T47D (cell line): ENCODE measurements at regions not wholly inside any gene's neighbourhood (a gene's known extent, or its start where the extent isn't known, plus 50 kb on each side); places are given as distances from the start of the nearest gene placed in this dataset.

ENCODE experiments used
- DNase-seq, 2 experiments: peaks; one replicate each; pipeline versions ENCODE4 v3.0.0 to v3.0.0-alpha.2; 2011 to 2012; ENCODE audit warnings: low read depth in 1 of 2, low spot score in 1 of 2
- JUND ChIP-seq: IDR thresholded peaks from 2 replicates; pipeline ENCODE4 v1.6.1; 2012; ENCODE audit warnings: low read depth
- in situ Hi-C: cut with HindIII; loops from 2 replicates; pipeline ENCODE4 v1.10.0; 2016; ENCODE audit warnings: low sequenced_read_pairs, low pct_unique_long_range_greater_than_20kb

- in situ Hi-C loops, result no loop called here
- TF ChIP-seq JUND, result no peak
- no peak for DNase-seq
Measured at GRCh38 chr1:108048301-108049177, 83.6 kb upstream of the VAV3 start.

- in situ Hi-C loops, result no loop called here
Measured at GRCh38 chr1:108047085-108047484, 82.1 kb upstream of the VAV3 start.

DNA sequence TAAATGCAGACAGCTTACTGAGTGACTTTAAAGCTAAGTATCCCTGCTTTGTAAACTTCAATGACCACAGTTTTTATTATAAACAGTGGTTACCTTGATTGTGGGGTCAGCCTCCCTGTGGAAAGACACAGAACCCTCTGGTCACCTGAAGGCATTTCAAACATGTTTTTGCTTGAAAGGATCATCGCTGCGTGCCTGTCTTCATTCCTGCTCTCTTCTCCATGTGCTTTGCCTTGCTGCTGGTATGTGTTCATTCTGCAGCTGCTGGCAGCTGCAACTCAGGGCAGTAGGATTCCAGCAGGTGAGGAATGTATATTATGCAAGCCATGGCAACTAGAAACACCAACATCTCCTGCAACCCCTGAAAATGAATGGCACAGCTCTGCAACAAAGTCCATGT, 81.0 kb upstream of the VAV3 start:
- in situ Hi-C loops, result no loop called here

More at GRCh38 chr1:108047085-108047484, 82.1 kb upstream of the VAV3 start:
- DNase-seq, result no peak
- no peak for TF ChIP-seq JUND

GRCh38 chr1:108045460-108045859, 80.5 kb upstream of the VAV3 start:
- no peak for DNase-seq
- no peak for TF ChIP-seq JUND
- in situ Hi-C loops, result no loop called here

More for the DNA sequence above, 81.0 kb upstream of the VAV3 start:
- peak in 1 of 2 experiments; percentile 23 for DNase-seq
- no peak for TF ChIP-seq JUND

GRCh38 chr1:108044318-108044717, 79.3 kb upstream of the VAV3 start:
- in situ Hi-C loops, result no loop called here
- no peak for DNase-seq
- no peak for TF ChIP-seq JUND

- no peak for DNase-seq
- in situ Hi-C loops, result no loop called here
Measured at GRCh38 chr1:108043707-108044106, 78.7 kb upstream of the VAV3 start.

GRCh38 chr1:108042610-108043009, 77.6 kb upstream of the VAV3 start:
- in situ Hi-C loops, result no loop called here
- TF ChIP-seq JUND, result no peak
- DNase-seq, result no peak

More at GRCh38 chr1:108043707-108044106, 78.7 kb upstream of the VAV3 start:
- TF ChIP-seq JUND, result no peak

GRCh38 chr1:108041360-108042142, 76.6 kb upstream of the VAV3 start:
- in situ Hi-C loops, result no loop called here

DNA sequence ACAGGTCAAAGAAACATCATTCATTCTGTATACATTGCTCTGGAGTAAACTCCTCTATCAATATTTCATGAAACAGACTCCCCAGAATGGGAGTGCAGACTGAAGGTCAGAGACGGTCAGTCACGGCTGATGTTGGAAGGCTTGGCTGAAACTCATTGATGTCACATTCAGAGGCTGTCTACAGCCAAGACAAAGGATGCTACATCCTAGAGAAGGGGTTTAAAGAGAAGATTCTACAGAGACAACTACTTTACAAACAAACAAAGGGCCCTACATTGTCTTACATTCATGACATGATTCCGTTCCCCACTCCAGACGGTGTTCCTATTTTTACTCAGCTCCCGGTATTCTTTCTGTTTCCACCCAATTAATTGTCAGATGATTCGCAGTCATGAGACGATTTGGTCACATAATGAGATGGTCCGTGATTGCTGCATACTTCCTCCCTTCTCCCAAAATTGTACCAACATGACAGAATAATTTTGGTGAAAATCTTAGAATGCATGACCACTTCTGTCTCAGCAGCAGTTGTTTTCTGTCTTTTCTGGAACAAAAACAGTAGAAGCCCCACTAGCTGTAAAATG, 73.8 kb upstream of the VAV3 start:
- in situ Hi-C loops, result no loop called here
- DNase-seq, result no peak
- TF ChIP-seq JUND, result no peak

More at GRCh38 chr1:108041360-108042142, 76.6 kb upstream of the VAV3 start:
- no peak for DNase-seq
- TF ChIP-seq JUND, result no peak

DNA sequence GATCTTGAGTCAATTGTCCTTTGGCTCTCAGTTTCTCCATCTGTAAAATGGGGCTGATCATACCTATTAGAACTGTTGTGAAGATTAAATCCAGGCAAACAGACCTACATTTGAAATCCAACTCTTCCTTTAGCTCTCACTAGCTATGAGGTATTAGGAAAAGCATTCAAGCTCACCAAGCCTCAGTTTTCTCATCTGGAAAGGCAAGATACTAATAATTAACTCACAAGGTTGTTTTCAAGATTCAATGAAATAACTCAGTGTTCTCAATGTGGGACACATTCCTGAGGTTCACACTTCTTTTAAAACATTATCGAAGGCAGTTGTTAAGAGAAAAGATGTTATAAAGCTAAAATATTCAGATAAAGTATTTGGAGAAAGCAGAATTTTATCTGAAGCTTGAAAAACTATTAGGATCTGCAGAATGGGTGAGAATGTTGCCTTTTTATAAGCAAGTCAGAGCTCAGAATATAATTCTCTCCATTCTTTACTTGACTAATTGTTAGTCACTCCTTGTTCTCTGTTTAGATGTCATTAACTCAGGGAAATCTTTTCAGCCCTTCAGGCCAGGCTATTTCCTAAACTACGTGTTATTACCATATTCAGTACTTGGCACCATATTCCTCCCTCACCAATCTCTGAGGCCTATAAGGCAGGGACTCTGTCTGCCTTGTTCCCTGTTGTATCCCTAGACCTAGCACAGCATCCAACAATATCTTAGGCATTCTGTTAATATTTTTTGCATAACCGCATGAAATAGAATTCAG, 72.0 kb upstream of the VAV3 start:
- no peak for TF ChIP-seq JUND
- no peak for DNase-seq
- in situ Hi-C loops, result no loop called here

DNA sequence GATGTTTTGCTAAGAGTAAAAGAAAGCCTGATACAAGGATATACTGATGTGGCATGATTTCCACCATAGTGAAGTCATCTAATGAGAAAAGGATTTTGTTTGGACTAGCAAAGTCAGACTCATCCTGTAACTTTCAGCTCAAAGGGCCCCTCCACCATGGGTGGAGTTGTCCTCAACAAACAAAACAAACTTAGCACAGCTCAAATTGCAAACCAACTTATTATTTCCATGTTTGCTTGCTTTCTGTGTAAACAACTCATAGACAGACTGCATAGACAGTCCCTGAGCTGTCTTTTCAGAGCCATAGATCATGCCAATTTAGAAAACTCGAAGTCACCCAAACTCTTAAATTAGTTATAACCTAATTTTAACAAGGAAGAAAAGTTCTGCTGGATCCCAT, 69.4 kb upstream of the VAV3 start:
- in situ Hi-C loops, result no loop called here
- no peak for TF ChIP-seq JUND
- peak in 1 of 2 experiments; percentile 78 for DNase-seq

DNA sequence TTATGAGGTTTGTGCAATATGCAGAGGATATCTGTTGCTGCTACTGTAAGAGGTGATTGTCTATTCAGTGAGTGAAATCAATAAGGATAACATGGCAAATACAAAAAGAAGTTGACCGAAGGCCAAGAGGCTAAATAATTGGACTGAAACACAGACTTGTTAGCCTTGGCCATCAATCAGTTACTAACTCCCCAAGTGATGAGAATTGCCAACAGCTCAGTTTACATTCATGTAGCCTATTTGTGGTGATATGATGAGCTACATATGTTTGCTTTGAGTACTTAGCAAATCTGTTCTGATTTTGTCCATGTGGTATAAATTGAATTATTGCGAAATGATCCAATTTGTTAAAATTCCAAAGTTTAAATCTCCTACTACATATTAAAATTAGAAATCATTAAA, 68.6 kb upstream of the VAV3 start:
- TF ChIP-seq JUND, result no peak
- DNase-seq, result no peak
- in situ Hi-C loops, result no loop called here
